D721Med (cell line): ENCODE measurements at regions not wholly inside any gene's neighbourhood (a gene's known extent, or its start where the extent isn't known, plus 50 kb on each side); places are given as distances from the start of the nearest gene placed in this dataset.
A peak's percentile ranks its signal among the peaks of the same experiment; 100 is the strongest.
"Not testable (repeated sequence)": the region's sequence is repeated elsewhere in the genome, so short reads cannot be mapped to it uniquely, and the experiment has no call there.

ENCODE experiments used
- DNase-seq: peaks from one replicate; pipeline ENCODE4 v3.0.0; 2011; ENCODE audit warnings: low spot score; ENCODE audit not compliant: insufficient read length
- FAIRE-seq: peaks from 2 replicates; lab custom pipeline; 2011; peaks lifted over from hg19 to GRCh38; lab: Jason Lieb, UNC
- TF ChIP-seq, protein P1 (sequence below): IDR thresholded peaks from 2 replicates; pipeline ENCODE4 v1.5.1; 2012; ENCODE audit warnings: mild to moderate bottlenecking, control low read depth; ENCODE audit not compliant: insufficient read depth; ENCODE audit errors: missing control alignments

DNA sequence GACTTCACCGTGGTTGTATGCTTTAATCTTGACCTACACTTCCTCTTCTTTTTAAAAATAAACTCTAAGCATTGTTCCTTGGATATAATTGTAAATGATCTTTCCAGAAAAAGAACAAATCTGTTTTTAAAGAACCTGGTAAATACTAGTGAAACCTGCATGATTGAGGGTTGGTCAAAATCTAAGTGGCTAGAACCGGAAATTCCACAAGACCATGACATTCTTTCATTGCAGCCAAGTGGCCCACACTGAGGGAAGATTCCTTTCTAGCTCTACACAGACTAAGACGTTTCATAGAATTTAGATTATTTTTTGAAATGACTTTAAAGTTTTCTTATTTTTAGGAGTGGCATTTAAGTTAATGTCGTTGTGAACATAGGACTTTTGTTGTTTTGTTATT is 356.7 kb downstream of the NYAP2 start:
- TF ChIP-seq, protein P1, sequence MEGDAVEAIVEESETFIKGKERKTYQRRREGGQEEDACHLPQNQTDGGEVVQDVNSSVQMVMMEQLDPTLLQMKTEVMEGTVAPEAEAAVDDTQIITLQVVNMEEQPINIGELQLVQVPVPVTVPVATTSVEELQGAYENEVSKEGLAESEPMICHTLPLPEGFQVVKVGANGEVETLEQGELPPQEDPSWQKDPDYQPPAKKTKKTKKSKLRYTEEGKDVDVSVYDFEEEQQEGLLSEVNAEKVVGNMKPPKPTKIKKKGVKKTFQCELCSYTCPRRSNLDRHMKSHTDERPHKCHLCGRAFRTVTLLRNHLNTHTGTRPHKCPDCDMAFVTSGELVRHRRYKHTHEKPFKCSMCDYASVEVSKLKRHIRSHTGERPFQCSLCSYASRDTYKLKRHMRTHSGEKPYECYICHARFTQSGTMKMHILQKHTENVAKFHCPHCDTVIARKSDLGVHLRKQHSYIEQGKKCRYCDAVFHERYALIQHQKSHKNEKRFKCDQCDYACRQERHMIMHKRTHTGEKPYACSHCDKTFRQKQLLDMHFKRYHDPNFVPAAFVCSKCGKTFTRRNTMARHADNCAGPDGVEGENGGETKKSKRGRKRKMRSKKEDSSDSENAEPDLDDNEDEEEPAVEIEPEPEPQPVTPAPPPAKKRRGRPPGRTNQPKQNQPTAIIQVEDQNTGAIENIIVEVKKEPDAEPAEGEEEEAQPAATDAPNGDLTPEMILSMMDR: no peak
- FAIRE-seq (no peak), DNase-seq (no peak)

DNA sequence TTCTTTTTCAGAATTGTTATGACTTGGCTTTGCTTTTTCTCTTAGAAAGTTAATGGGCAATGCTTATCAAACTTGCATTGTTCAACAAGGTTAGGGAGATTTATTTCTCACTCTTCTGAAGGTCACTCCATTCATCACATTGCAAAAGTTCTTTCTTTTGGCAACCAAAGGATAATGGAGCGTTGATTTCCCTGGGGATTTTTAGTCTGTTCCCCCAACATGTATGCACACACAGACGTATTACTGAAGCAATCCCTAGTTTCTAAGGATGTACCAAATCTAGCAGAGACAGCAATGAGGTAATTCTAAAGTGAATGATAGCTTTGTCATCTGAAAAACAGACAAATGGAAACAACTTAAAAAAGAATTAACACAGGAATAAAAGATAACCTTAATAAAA is 349.1 kb downstream of the NYAP2 start:
- TF ChIP-seq, protein P1: no peak
- FAIRE-seq (no peak), DNase-seq (no peak)

DNA sequence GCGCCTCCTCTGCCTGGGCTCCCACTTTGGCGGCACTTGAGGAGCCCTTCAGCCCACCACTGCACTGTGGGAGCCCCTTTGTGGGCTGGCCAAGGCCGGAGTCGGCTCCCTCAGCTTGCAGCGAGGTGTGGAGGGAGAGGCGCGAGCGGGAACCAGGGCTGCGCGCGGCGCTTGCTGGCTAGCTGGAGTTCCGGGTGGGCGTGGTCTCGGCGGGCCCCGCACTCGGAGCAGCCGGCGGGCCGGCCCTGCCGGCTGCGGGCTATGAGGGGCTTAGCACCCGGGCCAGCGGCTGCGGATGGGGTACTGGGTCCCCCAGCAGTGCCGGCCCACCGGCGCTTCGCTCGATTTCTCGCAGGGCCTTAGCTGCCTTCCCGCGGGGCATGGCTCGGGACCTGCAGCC is 344.5 kb downstream of the NYAP2 start:
- DNase-seq, FAIRE-seq: not testable (repeated sequence)

DNA sequence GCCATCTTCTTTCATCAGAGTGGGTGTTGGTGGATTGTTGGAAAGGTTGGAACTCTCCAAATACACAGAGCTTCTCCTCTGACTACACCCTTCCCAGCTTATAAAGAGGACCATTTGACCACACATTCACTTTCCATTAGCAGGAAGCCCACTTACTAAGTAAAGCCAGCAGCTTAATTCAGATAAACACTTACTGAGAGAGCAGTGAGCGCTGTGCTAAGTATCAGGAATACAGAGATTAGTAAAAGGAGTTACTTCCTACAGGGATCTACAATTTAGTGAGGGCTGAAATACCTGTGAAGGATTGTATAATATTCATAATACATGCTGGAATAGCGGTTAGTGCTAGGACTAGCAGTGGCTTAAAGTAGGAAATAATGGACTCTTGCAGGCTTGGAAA is 343.0 kb downstream of the NYAP2 start:
- DNase-seq (peak; percentile 28), FAIRE-seq (no peak)
- TF ChIP-seq, protein P1: no peak

DNA sequence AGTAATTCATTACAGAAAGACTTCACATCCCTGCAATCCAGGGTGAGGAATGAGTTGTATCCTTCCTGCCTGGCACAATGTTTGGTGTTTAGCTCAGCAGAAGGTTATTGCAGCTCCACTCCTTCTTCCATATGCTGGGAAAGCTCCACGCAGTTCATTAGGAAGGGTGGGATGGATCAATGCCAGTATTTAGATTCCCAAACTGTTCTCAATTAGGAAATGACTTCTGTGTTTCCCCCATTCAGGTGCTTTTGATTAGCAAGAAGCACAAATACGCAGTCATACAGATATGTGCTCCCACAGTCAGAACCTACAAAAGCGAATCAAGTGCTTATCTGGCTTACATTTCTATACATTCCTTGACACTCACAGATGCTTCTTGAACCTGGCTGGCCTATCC is 340.6 kb downstream of the NYAP2 start:
- TF ChIP-seq, protein P1: no peak
- DNase-seq: no peak
- no peak for FAIRE-seq

DNA sequence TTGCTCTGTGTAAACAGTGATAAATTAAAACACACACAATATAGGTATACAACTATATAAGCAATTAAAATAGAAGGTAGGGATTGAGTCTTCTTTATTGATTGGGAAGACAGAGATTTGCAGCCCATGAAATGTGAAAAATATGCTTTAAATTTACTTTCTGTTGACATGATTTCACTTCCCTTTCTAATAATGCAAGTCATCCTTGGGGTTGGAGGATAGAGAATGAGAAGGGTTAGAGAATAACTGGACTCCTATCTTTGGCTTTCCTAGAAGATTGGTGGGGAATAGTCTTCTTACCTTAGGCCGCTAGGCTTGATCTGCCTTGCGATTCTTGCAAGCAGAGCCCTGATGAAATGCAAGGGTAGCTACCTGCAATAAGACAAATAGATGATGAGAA is 339.8 kb downstream of the NYAP2 start:
- TF ChIP-seq, protein P1: no peak
- no peak for DNase-seq
- no peak for FAIRE-seq

DNA sequence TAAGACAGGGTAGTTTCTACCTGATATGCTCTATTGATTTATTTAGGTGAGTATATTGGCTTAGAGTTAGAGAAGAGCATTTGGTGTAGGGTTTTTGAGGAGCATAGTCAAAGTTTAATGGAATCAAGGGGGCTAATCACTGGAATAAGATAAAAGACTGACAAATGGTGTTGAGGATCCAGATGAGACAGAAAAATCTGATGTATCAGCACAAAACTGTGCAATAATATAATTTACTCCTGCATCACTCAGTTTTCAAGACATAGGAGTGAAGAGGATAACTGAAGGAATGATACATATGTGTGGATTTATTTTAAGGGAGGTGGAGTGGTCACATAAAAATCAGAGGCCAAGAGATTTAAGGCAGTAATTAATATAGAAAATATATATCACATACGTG is 339.2 kb downstream of the NYAP2 start:
- DNase-seq (no peak), FAIRE-seq (no peak)
- TF ChIP-seq, protein P1: no peak

DNA sequence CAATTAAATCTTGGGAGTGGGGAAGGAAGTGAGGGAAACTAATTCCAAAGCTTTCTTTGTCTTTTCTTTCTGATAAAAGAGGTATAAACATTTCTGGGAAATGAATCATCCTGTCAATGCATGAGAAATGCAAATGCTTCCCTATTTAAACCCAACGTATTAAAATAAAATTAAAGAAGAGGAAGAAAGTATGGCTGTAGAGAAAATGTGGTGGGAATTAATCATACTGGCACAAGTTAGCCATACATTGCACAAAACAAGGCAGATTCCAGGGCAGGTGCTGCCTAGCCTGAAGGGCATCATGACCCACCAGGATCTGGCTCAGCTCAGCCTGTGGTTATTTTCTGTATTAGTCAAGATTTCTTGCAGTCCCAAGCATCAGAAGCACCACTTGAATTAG is 338.0 kb downstream of the NYAP2 start:
- FAIRE-seq: no peak

More for the DNA sequence above, 338.0 kb downstream of the NYAP2 start:
- TF ChIP-seq, protein P1: no peak
- no peak for DNase-seq
